Activated CD8-positive, alpha-beta memory T cell treated with anti-CD3 and anti-CD28 coated beads for 1 hour (primary cell): ENCODE measurements at regions not wholly inside any gene's neighbourhood (a gene's known extent, or its start where the extent isn't known, plus 50 kb on each side); places are given as distances from the start of the nearest gene placed in this dataset.

ENCODE experiments used
- DNase-seq, 2 donors: peaks; one replicate each; pipeline ENCODE4 v3.0.0-alpha.2; 2020; ENCODE audit warnings: low read depth in 1 of 2; ENCODE audit errors: extremely low read depth in 1 of 2

DNA sequence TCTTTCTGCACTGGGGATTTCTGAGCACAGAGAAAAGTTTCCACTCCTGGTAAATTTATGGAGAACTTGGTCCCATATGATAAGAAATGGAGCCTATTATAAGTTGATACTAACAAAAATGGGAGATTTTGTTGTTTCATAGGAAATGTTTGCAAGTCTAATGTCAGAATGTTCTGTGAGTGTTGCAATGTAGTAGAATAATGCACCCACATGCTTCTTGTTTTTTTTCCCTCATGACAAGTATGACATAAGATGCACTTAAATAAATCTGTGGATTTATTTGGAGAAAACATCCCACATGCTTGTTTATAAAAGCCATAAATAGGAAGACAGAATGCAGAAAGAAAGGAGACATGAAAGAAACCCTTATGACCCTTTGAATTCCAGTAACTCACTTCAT lies 50.8 kb upstream of the KCNJ6 start:
- no peak for DNase-seq

DNA sequence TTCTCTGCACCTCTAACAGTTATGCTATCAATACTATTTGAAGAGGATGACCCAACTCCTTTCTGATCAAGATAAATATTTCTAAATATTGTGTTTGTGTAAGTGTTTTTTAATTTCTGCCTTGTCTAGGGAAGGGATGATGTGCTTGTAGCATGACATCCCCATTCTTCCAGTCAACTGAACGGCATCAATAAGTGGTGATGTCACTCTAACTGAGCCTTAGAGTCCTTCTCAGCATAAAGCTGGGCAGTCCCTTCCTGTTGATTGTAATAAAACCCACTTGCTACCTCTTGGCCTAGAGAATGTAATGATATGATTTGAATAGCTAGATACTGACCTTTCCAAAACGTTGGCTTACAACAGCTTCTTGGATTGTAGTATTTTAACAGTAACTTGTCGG lies 52.5 kb upstream of the KCNJ6 start:
- DNase-seq = no peak

DNA sequence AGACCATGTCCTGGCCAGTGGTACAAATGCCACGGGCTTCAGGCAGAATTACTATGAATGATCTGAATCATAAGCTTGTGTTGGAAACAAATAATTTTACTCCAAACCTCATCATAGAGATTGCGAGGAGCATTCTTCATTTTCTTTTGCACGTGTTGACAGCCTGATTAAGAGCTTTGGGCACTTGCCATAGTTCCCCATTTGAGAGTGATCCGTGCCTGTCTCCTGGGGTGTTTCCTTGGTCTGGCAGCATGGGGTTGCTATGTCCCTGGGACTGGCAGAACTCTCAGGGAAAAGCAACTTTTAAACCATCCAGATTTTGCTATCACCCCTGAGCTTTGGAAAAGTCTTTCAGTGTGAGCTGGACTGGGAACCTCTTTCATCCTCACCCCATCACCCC lies 54.3 kb upstream of the KCNJ6 start:
- no peak for DNase-seq

DNA sequence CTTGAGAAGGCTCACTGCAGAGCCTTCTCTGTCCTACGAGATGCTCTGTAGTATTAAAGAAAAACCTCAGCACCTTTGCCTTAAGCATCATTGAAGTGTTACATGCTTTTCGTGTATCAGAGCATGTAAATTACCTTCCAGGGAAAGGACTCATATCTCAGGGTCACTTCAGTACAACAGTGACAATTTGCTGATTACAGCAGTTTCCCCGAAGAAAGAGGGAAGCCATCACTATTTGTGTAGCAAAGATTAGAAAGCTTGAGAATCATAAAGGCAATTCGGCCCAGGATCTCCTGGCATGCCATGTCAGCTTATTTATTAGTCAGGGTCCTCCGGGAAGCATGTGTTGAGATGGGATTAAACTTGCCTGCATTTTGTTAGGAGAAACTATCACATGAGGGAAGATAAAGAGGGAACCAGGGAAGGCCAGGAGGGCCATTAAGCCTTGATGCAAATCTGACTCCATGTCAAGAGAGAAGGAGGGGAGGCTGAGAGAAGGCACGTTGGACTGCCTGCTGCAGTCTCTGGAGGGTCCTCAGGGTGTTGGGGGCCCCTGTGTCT lies 55.2 kb upstream of the KCNJ6 start:
- DNase-seq = no peak

DNA sequence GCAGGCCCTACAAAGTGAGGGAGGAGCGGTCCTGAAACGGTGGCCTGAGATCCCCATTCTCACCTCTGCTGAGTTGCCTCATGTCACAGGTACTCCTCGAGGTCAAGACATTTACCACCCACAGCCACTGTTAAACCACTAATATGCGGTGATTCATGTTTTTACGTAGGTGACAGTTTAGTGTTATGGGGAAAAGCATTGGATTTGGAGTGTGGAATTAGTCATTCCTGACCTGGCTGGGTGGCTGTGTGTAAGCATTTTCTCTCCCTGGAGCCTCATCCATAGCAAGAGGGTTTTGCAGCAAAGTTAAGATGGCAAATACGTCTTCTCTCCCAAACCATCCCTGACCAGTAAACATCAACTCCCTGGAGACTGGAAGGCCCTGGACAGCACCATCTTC lies 57.8 kb upstream of the KCNJ6 start:
- no peak for DNase-seq

DNA sequence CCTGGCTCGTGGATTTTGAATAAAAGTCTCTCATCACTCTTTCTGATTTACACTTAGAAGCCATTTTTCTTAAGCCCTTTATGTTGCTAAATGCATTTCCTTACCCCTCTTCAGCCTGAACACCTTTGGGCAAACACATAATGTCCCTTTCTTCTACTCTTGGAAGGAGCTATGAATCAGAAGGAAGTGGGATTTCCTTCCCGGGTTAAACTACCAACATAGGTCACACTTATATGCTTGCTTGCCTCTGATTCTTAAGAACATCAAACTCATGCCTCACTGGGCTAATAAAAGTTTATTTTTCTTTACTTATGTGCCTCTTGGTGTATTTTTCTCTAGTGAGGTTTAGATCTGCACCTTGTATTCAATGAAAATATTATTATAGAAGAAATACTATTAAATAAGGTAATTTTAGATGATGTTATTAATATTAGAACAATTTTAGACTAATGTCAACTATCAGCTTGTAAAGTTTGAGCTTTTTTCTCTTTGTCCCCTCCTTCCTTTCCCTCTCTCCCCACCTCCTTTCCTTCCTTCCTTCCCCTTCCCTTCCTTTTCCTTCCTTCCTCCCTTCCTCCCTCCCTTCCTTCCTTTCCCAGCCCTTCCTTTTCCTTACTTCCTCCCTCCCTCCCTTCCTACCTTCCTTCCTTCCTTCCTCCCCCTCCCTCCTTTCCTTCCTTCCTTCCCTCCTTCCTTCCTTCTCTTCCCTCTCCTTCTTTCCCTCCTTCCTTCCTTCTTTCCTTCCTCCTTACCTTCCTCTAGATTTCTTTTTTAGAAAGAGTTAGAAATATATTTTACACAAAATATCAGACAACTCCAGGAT lies 66.5 kb upstream of the KCNJ6 start:
- DNase-seq = no peak

DNA sequence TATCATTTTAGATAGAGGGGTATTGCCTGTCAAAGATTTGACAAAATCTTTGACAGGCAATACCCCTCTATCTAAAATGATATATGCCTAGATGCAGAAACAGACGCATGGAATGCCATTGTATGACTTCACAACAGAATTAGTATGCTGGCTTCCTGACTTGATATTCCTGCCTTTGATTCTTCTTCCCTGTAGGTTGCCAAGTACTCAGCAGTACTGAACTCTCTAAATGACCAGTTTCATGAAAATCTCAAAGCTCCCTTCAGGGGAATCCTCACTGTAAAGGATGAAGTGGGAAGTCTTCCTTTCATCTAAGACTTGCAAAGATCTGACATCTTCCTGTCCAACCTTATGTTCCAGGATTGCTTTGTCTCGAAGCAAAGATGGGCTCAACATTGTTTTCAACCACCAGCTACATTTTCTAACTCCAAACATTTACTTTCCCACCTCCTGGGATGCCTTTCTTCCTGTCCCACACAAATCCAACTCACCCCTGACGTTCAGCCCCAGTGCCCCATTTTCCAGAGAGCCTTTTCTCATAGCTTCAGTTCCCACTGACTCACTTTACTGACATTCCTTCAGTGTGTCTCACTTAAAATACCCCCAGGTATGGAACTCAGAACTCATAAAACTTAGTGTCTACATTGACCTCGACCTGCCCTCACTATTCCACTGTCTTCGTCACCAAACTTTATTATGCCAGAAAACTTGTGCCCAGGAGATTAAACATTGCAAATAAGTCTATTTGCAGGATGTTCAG lies 67.3 kb upstream of the KCNJ6 start:
- DNase-seq = no peak

DNA sequence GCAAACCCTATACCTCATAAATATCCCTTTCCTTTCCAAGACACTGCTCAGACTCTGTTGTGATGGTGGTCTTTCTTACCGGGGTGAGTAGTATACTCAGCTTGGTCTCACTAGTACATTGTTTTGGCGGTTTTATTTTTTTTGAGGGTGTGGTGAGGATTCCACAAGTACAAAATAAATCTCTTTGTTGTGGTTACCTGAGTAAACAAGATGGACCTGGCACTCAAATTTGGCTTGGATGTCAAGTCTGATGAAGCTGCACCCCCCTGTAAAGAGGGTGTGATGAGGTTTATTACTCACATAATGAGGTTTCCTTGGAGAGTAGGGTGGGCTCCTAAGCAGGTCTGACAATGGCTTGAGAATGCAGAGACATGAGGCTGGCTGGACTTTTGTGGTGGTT lies 68.2 kb upstream of the KCNJ6 start:
- no peak for DNase-seq

DNA sequence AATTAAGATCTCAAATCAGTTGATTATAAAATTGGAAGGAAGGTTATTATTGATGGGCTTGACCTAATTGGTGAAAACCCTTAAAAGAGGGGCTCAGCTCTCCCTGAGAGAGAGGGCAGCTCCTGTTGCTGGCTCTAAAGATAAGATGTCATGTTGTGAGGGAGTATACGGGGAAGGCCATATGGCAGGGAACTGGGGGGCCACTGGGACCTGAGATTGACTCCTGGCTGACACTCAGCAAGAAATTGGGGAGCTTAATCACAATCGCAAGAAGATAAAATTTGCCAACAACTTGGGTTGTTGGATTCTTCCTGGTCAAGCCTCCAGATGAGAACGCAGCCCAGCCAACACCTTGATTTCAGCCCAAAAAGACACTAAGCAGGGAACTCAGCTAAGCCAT lies 69.7 kb upstream of the KCNJ6 start:
- no peak for DNase-seq

DNA sequence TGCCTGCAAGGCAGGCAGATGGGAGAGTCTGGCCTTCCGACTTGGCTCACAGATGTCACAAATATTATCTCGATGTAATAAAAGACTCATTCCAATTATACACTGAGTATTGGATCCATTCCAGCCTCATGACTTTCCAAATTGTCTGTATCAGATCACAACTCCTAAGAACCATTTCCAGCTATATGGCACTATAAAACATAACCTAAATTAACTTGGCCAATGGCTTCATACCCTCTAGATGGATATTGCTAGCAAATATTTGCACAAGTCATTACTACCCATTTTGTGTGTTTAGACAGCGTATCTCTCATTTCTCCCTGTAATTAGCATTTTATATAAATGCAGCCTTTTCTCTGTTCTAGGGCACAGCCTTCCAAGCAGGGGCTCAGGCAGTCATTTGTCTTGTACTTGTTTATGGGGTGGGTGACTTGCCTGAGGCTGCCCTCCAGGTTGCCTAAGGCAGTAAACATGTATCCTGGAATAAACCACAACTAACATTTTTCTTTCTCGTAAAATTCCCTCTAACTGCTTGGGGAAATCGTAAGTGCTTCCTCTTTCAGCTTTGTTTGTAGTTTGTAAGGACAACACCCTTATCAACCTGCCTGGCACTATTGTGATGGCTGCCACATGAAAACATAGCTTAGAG lies 70.6 kb upstream of the KCNJ6 start:
- DNase-seq = no peak

DNA sequence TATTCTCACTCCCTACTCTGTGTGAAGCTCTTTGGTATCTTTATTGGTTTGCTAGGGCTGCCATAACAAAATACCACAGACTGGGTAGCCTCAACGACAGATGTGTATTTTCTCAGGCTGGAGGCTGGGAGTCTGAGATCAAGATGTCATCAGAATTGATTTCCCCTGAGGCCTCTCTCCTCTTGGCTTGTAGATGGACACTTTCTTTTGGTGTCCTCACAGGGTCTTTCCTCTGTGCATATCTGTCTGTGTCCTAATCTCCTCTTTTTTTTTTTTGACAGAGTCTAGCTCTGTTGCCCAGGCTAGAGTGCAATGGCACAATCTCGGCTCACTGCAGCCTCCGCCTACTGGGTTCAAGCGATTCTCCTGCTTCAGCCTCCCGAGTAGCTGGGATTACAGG lies 71.4 kb upstream of the KCNJ6 start:
- DNase-seq = no peak

DNA sequence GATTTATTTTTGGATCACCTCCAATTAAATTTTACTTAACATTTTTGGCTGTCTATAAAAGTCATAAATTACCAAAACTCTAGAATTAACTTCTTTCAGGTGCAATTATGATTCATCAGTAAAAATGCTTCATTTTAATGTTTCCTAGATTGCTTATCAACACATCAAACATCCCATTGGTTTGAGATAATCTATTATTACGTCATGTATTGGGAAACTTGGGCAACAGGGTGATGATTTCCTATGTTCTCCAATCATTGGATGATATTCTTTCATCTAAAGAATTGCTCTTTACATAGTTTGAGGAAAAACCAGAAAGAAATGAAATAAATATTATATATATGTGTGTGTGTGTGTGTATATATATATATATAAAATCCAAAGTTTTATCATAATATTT lies 76.8 kb upstream of the KCNJ6 start:
- DNase-seq = no peak

DNA sequence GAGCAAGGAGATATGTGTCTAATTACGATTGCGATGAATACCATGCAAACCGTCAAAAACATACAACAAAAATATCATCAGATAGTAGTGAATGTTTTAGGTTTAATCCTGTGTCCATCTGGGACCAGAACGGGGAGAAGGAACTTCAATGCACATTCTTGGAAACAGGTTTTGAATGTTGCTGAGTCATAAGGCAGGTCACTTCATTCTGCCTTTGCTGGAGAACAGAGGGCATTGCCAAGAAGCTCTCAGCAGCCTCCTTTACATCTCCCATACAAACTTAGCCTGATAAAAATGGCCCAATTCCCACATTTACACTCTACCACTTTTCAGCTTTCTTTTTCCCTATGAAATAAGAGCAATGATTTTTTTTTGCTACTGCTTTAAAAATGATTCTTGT lies 78.0 kb upstream of the KCNJ6 start:
- no peak for DNase-seq

DNA sequence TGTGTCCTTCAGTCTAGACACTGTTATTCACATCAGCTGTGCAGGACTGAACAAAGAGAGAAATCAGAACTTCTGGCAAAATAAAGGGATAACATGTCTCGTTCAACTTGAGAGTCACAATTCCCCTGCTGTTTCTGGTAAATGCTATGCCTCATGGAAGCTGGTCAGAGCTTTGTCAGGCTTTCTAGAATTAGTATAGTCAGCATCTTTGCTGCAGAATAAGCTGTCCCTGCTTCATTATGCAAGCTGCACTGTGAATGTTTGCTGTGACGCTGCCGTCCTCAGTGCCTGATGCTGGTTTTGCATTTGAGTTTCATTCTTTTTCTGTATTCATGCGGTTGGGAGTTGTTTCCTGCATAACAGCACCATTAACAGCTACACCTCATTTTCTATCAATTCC lies 96.4 kb upstream of the KCNJ6 start:
- no peak for DNase-seq

DNA sequence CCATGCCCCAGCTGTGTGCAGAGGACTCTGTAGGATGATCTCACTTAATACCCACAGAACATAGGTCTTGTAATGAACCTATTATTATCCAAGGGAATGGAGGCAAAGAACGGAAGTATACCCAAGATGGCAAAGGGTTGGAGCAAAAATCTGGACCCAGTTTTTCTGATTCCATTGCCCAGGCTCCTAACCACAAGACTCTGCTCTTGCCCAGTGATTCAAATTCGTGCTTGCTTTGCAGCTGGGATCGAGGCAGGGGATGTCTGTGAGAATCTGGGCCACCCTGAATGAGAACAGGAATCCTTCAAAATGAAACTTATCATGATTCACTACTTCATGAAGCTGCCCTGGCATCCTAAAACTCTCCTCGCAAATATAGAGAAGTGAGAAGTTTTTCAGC lies 97.5 kb upstream of the KCNJ6 start:
- DNase-seq = no peak

DNA sequence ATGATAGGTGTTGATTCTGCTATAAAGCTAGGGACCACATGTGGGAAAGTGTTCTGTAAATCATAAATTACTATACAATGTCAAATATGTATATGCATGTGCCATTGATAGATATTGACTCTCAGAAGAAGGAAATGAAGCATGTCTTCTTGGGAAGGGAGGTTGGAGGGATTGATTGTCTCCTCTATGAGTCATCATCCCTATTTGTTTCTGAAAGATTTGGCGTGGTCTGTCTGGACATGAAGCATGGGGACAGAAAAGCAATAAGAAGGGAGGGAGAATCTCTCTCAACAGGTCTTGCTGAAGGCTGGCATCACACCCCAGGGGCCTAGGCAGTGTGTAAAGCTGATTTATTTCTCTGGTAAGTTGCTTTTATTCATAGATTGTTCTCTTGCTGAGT lies 98.0 kb upstream of the KCNJ6 start:
- DNase-seq = no peak

DNA sequence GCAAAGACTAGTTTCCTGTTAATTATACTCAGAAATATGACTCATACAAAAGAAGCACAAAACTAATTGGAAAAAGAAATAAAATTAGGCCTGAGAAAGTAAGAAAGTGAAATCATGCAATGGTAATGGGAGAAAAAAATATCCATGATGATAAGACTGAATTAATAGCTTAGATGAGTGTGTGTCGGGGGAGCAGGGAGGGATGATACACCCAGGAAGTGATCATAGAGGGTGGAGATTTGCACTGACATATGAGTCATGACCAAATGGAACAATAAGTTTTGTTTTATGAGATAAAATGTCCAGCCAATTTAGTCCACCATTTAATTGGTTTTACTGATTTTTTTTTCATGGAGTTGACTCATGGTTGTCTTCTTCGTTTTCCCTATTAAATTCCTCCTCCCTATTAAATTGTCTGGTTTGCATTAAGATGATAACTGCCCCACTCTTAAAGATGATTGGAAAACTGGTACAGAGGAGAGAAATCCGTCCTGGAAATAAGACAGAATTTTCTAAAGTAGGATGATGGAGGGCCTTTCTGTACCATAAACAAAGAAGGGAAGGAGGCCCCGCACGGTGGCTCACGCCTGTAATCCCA lies 111.7 kb upstream of the KCNJ6 start:
- DNase-seq = no peak

DNA sequence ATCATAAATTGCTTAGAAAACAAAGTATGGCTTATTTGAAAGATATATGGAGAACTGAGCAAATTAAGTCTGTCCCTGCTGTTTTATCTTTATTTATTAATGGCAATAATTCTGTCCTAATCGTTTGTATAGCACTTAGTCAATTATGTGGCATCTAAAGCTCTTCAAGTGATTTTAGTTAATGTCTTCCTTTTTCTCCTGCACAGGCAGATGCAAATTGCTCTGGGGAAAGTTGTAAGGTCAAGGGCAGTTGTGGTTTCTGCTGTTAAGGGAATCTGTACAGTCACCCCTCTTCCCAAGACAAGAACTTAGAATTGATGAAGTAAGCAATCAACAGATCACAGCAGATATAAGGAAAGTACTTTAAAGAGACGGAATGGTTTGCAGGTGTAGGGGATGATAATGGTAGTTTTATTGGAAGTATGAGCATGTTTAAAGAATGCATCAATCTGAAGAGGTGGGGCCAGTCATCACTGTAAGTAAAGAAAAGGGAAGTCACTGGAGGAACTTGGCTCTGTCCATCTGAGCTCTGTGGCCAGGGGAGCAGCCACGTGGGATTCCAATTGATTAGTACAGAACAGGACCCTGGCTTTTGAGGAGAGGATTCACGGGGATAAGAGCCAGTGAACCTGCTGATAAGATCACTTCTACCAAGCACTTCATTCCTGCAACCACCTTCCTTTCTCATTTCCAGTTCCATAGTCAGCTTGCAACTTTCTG lies 116.0 kb upstream of the KCNJ6 start:
- no peak for DNase-seq

DNA sequence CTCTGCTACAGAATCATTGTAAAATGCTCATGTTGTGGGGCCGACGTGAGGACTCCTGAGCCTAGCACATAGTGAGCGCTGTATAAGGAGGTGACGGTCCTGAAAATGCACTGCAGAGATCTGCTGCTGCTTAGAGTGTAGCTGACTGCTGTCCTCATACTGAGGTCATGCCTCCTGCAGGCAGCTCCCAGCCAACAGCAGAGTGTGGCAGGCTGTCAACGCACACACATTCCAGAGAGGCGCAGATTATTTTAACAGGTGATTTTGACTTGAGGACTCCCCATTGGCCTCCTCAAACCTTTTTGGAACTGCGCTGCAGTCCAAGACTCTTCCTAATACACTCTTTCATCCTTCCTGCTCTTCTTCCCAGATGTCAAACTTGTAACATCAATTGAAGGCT lies 119.8 kb upstream of the KCNJ6 start:
- DNase-seq = no peak

DNA sequence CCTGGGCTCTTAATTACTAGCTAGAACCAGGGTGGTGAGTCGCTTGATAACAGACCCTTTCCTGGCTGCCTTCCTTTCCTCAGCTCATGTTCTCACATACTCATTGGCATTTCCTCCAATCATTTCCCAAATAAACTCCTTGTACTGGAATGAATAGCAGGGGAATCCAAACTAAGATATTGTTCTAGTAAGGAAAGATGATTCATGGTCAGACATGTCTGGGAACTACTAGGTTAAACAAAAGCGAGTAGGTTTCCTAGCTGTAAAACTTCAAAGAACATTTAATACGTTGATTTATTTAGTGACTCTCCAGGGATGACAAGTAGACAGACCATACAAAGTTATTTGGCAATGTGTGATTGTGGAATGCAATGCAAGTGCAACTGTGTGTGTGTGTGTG lies 121.2 kb upstream of the KCNJ6 start:
- no peak for DNase-seq

DNA sequence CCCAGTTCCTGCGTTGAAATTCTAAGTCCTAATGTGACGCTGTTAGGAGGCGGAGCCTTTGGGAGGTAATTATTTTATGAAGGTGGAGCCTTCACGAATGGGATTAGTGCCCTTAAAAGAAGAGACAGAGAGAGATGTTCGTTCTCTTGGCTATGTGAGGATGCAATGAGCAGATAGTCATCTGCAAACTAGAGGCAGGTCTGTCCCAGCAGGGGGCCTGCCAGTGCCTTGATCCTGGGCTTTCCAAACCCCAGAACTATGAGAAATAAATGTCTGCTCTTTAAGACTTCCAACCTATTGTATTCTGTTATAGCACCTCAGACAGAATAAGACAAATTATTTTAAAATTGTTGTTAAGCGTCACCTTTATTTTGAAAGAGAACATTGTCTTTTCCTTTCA lies 123.1 kb upstream of the KCNJ6 start:
- no peak for DNase-seq
